NOMO-1 treated with dmso at 0.1 percent for 144 hours (cell line): ENCODE measurements at regions not wholly inside any gene's neighbourhood (a gene's known extent, or its start where the extent isn't known, plus 50 kb on each side); places are given as distances from the start of the nearest gene placed in this dataset.
"Not testable (repeated sequence)": the region's sequence is repeated elsewhere in the genome, so short reads cannot be mapped to it uniquely, and the experiment has no call there.

Source experiments
- DNase-seq: peaks from one replicate; lab custom pipeline; 2025; ENCODE audit not compliant: unreplicated experiment; lab: John Stamatoyannopoulos, UW

GRCh38 chr2:145918951-145919350, 1399.0 kb upstream of the ZEB2 start:
- no peak for DNase-seq

GRCh38 chr2:145916799-145917198, 1396.9 kb upstream of the ZEB2 start:
- no peak for DNase-seq

- no peak for DNase-seq
Observed at GRCh38 chr2:145914716-145915115, 1394.8 kb upstream of the ZEB2 start.

- no peak for DNase-seq
Observed at GRCh38 chr2:145910416-145910815, 1390.5 kb upstream of the ZEB2 start.

GRCh38 chr2:145909766-145910165, 1389.8 kb upstream of the ZEB2 start:
- DNase-seq = no peak

GRCh38 chr2:145909175-145909755, 1389.3 kb upstream of the ZEB2 start:
- no peak for DNase-seq

- no peak for DNase-seq
Observed at GRCh38 chr2:145906354-145906753, 1386.4 kb upstream of the ZEB2 start.

- DNase-seq = no peak
Observed at GRCh38 chr2:145905371-145905770, 1385.5 kb upstream of the ZEB2 start.

GRCh38 chr2:145897151-145897550, 1377.2 kb upstream of the ZEB2 start:
- DNase-seq = no peak

GRCh38 chr2:145887915-145888314, 1368.0 kb upstream of the ZEB2 start:
- no peak for DNase-seq

- not testable (repeated sequence) for DNase-seq
Observed at GRCh38 chr2:145880997-145881396, 1361.1 kb upstream of the ZEB2 start.

- DNase-seq = no peak
Observed at GRCh38 chr2:145875016-145875415, 1355.1 kb upstream of the ZEB2 start.

- DNase-seq = no peak
Observed at GRCh38 chr2:145874466-145874865, 1354.5 kb upstream of the ZEB2 start.

GRCh38 chr2:145864501-145864900, 1344.6 kb upstream of the ZEB2 start:
- no peak for DNase-seq

GRCh38 chr2:145861940-145862339, 1342.0 kb upstream of the ZEB2 start:
- no peak for DNase-seq

- DNase-seq = no peak
Observed at GRCh38 chr2:145860083-145860482, 1340.2 kb upstream of the ZEB2 start.

GRCh38 chr2:145855142-145855541, 1335.2 kb upstream of the ZEB2 start:
- no peak for DNase-seq

GRCh38 chr2:145854039-145854755, 1334.3 kb upstream of the ZEB2 start:
- DNase-seq = no peak

- DNase-seq = no peak
Observed at GRCh38 chr2:145851730-145852129, 1331.8 kb upstream of the ZEB2 start.

GRCh38 chr2:145849466-145849865, 1329.5 kb upstream of the ZEB2 start:
- no peak for DNase-seq

GRCh38 chr2:145846982-145847381, 1327.1 kb upstream of the ZEB2 start:
- no peak for DNase-seq

- DNase-seq = no peak
Observed at GRCh38 chr2:145845923-145846322, 1326.0 kb upstream of the ZEB2 start.
